Hepatocyte (in vitro differentiated cells): ENCODE measurements at regions not wholly inside any gene's neighbourhood (a gene's known extent, or its start where the extent isn't known, plus 50 kb on each side); places are given as distances from the start of the nearest gene placed in this dataset.

Source experiments
- EZH2 ChIP-seq: fragments of 200-600 bp; sonication (generic); IDR thresholded peaks from 2 replicates; pipeline ENCODE4 v1.6.1; 2016; ENCODE audit warnings: antibody characterized with exemption, mild to moderate bottlenecking, borderline replicate concordance
- EZH2phosphoT487 ChIP-seq: fragments of 200-600 bp; sonication (generic); IDR thresholded peaks from one replicate; pipeline ENCODE4 v1.6.1; 2018; ENCODE audit warnings: antibody characterized with exemption, mild to moderate bottlenecking, low read depth, moderate library complexity; ENCODE audit not compliant: unreplicated experiment, severe bottlenecking
- TF ChIP-seq, protein P1 (sequence below): fragments of 200-600 bp; sonication (generic); IDR thresholded peaks from 2 replicates; pipeline ENCODE4 v1.5.1; 2016; ENCODE audit warnings: antibody characterized with exemption, mild to moderate bottlenecking; ENCODE audit not compliant: poor library complexity

GRCh38 chr9:26471261-26471660, 421.3 kb downstream of the CAAP1 start:
- TF ChIP-seq, protein P1, sequence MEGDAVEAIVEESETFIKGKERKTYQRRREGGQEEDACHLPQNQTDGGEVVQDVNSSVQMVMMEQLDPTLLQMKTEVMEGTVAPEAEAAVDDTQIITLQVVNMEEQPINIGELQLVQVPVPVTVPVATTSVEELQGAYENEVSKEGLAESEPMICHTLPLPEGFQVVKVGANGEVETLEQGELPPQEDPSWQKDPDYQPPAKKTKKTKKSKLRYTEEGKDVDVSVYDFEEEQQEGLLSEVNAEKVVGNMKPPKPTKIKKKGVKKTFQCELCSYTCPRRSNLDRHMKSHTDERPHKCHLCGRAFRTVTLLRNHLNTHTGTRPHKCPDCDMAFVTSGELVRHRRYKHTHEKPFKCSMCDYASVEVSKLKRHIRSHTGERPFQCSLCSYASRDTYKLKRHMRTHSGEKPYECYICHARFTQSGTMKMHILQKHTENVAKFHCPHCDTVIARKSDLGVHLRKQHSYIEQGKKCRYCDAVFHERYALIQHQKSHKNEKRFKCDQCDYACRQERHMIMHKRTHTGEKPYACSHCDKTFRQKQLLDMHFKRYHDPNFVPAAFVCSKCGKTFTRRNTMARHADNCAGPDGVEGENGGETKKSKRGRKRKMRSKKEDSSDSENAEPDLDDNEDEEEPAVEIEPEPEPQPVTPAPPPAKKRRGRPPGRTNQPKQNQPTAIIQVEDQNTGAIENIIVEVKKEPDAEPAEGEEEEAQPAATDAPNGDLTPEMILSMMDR = no peak
- TF ChIP-seq EZH2phosphoT487 = no peak
- TF ChIP-seq EZH2 = no peak
